Skeletal muscle cell (primary cell): ENCODE measurements at regions not wholly inside any gene's neighbourhood (a gene's known extent, or its start where the extent isn't known, plus 50 kb on each side); places are given as distances from the start of the nearest gene placed in this dataset.

Experiments
- DNase-seq: peaks from one replicate; pipeline ENCODE4 v3.0.0-alpha.2; 2010; ENCODE audit warnings: low read depth
- H3K4me3 ChIP-seq: 2 replicates; pipeline ENCODE4 v1.5.1; 2011; ENCODE audit warnings: low read depth, mild to moderate bottlenecking, control low read depth, low read length, moderate library complexity

- peak; percentile 74 for DNase-seq
- H3K4me3 ChIP-seq = no peak overlapping the region
Observed at GRCh38 chr1:178633056-178633455, 92.0 kb upstream of the RALGPS2 start.

GRCh38 chr1:178634445-178634844 lies 90.6 kb upstream of the RALGPS2 start:
- H3K4me3 ChIP-seq = no peak overlapping the region
- DNase-seq = no peak

- no peak for DNase-seq
- H3K4me3 ChIP-seq = no peak overlapping the region
Observed at GRCh38 chr1:178637841-178638240, 87.2 kb upstream of the RALGPS2 start.

GRCh38 chr1:178639326-178639725 lies 85.7 kb upstream of the RALGPS2 start:
- DNase-seq = no peak
- no peak overlapping the region for H3K4me3 ChIP-seq

- no peak overlapping the region for H3K4me3 ChIP-seq
- no peak for DNase-seq
Observed at GRCh38 chr1:178642282-178642681, 82.8 kb upstream of the RALGPS2 start.

GRCh38 chr1:178643349-178643748 lies 81.7 kb upstream of the RALGPS2 start:
- DNase-seq = no peak
- H3K4me3 ChIP-seq = no peak overlapping the region

- no peak overlapping the region for H3K4me3 ChIP-seq
- DNase-seq = no peak
Observed at GRCh38 chr1:178643831-178644230, 81.2 kb upstream of the RALGPS2 start.

GRCh38 chr1:178644308-178645120 lies 80.5 kb upstream of the RALGPS2 start:
- no peak for DNase-seq

GRCh38 chr1:178645157-178645807 lies 79.8 kb upstream of the RALGPS2 start:
- peak overlapping the region; percentile 27 for H3K4me3 ChIP-seq

More at GRCh38 chr1:178644308-178645120, 80.5 kb upstream of the RALGPS2 start:
- H3K4me3 ChIP-seq = peak overlapping the region; percentile 27

GRCh38 chr1:178645808-178646200 lies 79.2 kb upstream of the RALGPS2 start:
- DNase-seq = no peak

More at GRCh38 chr1:178645157-178645807, 79.8 kb upstream of the RALGPS2 start:
- DNase-seq = no peak

GRCh38 chr1:178646821-178647220 lies 78.2 kb upstream of the RALGPS2 start:
- H3K4me3 ChIP-seq = no peak overlapping the region
- no peak for DNase-seq

More at GRCh38 chr1:178645808-178646200, 79.2 kb upstream of the RALGPS2 start:
- H3K4me3 ChIP-seq = no peak overlapping the region

GRCh38 chr1:178648151-178648550 lies 76.9 kb upstream of the RALGPS2 start:
- no peak for DNase-seq
- no peak overlapping the region for H3K4me3 ChIP-seq

GRCh38 chr1:178649582-178650350 lies 75.3 kb upstream of the RALGPS2 start:
- no peak overlapping the region for H3K4me3 ChIP-seq
- DNase-seq = no peak

- DNase-seq = no peak
- H3K4me3 ChIP-seq = no peak overlapping the region
Observed at GRCh38 chr1:178650934-178651511, 74.0 kb upstream of the RALGPS2 start.

GRCh38 chr1:178651742-178652141 lies 73.3 kb upstream of the RALGPS2 start:
- DNase-seq = no peak
- H3K4me3 ChIP-seq = no peak overlapping the region

- DNase-seq = no peak
- H3K4me3 ChIP-seq = no peak overlapping the region
Observed at GRCh38 chr1:178652506-178653490, 72.2 kb upstream of the RALGPS2 start.

- no peak for DNase-seq
- H3K4me3 ChIP-seq = no peak overlapping the region
Observed at GRCh38 chr1:178659789-178660208, 65.2 kb upstream of the RALGPS2 start.

GRCh38 chr1:178660461-178660860 lies 64.6 kb upstream of the RALGPS2 start:
- H3K4me3 ChIP-seq = no peak overlapping the region
- no peak for DNase-seq

- no peak overlapping the region for H3K4me3 ChIP-seq
- DNase-seq = no peak
Observed at GRCh38 chr1:178664278-178664677, 60.8 kb upstream of the RALGPS2 start.
